ENCODE measurements at regions not wholly inside any gene's neighbourhood (a gene's known extent, or its start where the extent isn't known, plus 50 kb on each side); places are given as distances from the start of the nearest gene placed in this dataset.
A peak's percentile ranks its signal among the peaks of the same experiment; 100 is the strongest.

DNA sequence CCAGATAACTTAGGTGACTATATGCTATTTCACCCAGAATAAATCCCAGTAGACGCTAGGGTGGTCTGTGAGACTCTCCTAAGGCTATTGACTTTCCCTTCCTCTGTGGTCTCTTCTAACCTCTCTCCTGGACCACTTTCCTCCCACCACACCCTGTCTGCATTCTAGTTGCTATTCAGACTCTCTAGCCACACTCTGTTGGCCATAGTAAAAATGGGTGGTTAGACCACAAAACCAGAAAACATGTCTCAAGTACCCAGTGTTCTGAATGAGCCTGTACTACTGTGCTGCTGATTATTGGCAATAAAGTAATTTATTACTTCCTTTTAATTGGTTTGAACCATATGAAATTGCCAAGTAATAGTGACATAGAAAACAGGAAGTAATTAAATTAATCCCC is 240.8 kb downstream of the KIF20B start:
- H3K36me3 ChIP-seq: no peaks in the 10 kb centered on the region
- ATAC-seq (no peak), DNase-seq (no peak)
- H3K4me1 ChIP-seq: no peaks in the 10 kb centered on the region
- no peak overlapping the region for H3K27ac ChIP-seq
- intact Hi-C loops (cut with DNase I): no loop called here
- H3K4me3 ChIP-seq: no peak overlapping the region
- no peaks in the 10 kb centered on the region for H3K27me3 ChIP-seq
- 33% methylated on average over 1 of the region's 1 CpG for WGBS (ENCODE audit: insufficient coverage, low coverage, low lambda C conversion rate, missing lambda C conversion rate)
- no peak for TF ChIP-seq POLR2A (IDR thresholded peaks at IDR 0.05)
- TF ChIP-seq, protein P1, sequence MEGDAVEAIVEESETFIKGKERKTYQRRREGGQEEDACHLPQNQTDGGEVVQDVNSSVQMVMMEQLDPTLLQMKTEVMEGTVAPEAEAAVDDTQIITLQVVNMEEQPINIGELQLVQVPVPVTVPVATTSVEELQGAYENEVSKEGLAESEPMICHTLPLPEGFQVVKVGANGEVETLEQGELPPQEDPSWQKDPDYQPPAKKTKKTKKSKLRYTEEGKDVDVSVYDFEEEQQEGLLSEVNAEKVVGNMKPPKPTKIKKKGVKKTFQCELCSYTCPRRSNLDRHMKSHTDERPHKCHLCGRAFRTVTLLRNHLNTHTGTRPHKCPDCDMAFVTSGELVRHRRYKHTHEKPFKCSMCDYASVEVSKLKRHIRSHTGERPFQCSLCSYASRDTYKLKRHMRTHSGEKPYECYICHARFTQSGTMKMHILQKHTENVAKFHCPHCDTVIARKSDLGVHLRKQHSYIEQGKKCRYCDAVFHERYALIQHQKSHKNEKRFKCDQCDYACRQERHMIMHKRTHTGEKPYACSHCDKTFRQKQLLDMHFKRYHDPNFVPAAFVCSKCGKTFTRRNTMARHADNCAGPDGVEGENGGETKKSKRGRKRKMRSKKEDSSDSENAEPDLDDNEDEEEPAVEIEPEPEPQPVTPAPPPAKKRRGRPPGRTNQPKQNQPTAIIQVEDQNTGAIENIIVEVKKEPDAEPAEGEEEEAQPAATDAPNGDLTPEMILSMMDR (IDR thresholded peaks at IDR 0.05): no peak
- H3K9me3 ChIP-seq: no peaks in the 10 kb centered on the region

GRCh38 chr10:89944138-89944537 is 242.7 kb downstream of the KIF20B start:
- Histone ChIP-seq H3K27me3 (no peaks in the 10 kb centered on the region), H3K36me3 (no peaks in the 10 kb centered on the region), H3K9me3 (no peaks in the 10 kb centered on the region), H3K4me1 (no peaks in the 10 kb centered on the region), H3K27ac (no peak overlapping the region), H3K4me3 (no peak overlapping the region)
- intact Hi-C loops (cut with DNase I): no loop called here
- no peak for TF ChIP-seq POLR2A (IDR thresholded peaks at IDR 0.05)
- TF ChIP-seq, protein P1 (IDR thresholded peaks at IDR 0.05): no peak
- 33% methylated on average over 1 of the region's 1 CpG for WGBS (ENCODE audit: insufficient coverage, low coverage, low lambda C conversion rate, missing lambda C conversion rate)
- ATAC-seq (no peak), DNase-seq (no peak)

- 56% methylated on average over 3 of the region's 3 CpGs for WGBS (ENCODE audit: insufficient coverage, low coverage, low lambda C conversion rate, missing lambda C conversion rate)
- H3K36me3 ChIP-seq: no peaks in the 10 kb centered on the region
Measured at GRCh38 chr10:89946106-89946505, 244.7 kb downstream of the KIF20B start.

DNA sequence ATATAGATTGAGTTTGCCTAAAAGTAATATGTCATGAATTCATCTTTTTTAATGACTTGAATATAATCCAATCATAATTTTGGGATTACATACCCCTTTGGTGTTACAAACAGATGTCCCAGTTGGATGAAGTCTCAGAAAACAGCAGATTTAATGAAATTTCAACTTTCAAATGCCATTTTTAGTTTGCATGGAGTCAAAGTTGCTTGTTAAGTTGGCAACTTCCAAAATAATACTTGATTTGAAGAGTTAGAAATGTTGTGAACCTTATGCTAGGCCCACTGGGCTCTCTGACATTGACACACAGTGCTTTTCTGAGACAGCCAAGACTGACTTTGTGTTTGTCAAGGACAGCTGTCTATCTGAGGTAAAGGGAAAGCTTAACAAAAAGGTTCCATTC is 248.1 kb downstream of the KIF20B start:
- Histone ChIP-seq H3K27me3 (no peaks in the 10 kb centered on the region), H3K9me3 (no peaks in the 10 kb centered on the region), H3K4me1 (no peaks in the 10 kb centered on the region), H3K36me3 (no peaks in the 10 kb centered on the region), H3K27ac (no peak overlapping the region), H3K4me3 (no peak overlapping the region)
- ATAC-seq: no peak
- no peak for DNase-seq
- intact Hi-C loops (cut with DNase I): no loop called here
- TF ChIP-seq, protein P1 (IDR thresholded peaks at IDR 0.05): no peak
- no peak for TF ChIP-seq POLR2A (IDR thresholded peaks at IDR 0.05)

More at GRCh38 chr10:89946106-89946505, 244.7 kb downstream of the KIF20B start:
- Histone ChIP-seq H3K4me1 (no peaks in the 10 kb centered on the region), H3K27ac (no peak overlapping the region), H3K27me3 (no peaks in the 10 kb centered on the region), H3K9me3 (no peaks in the 10 kb centered on the region), H3K4me3 (no peak overlapping the region)
- ATAC-seq (peak in 3 of 4 donors; percentile 27 to 35 (median 28)), DNase-seq (no peak)
- intact Hi-C loops (cut with DNase I): no loop called here
- TF ChIP-seq, protein P1 (IDR thresholded peaks at IDR 0.05): no peak
- TF ChIP-seq POLR2A (IDR thresholded peaks at IDR 0.05): no peak

- ATAC-seq (no peak), DNase-seq (no peak)
- WGBS (ENCODE audit: insufficient coverage, low coverage, low lambda C conversion rate, missing lambda C conversion rate): no CpG with 5 or more reads among the region's 1 CpG
- no peaks in the 10 kb centered on the region for H3K36me3 ChIP-seq
- intact Hi-C loops (cut with DNase I): no loop called here
- no peak overlapping the region for H3K4me3 ChIP-seq
- TF ChIP-seq, protein P1 (IDR thresholded peaks at IDR 0.05): no peak
- TF ChIP-seq POLR2A (IDR thresholded peaks at IDR 0.05): no peak
- H3K27me3 ChIP-seq: no peaks in the 10 kb centered on the region
- no peaks in the 10 kb centered on the region for H3K4me1 ChIP-seq
- no peaks in the 10 kb centered on the region for H3K9me3 ChIP-seq
- no peak overlapping the region for H3K27ac ChIP-seq
Measured at GRCh38 chr10:89952325-89952724, 250.9 kb downstream of the KIF20B start.
